Keratinocyte (primary cell): ENCODE measurements at regions not wholly inside any gene's neighbourhood (a gene's known extent, or its start where the extent isn't known, plus 50 kb on each side); places are given as distances from the start of the nearest gene placed in this dataset.

Experiments
- EZH2 ChIP-seq: IDR thresholded peaks from one replicate; pipeline ENCODE4 v1.6.1; 2012; ENCODE audit warnings: inconsistent platforms, mild to moderate bottlenecking, low read length, moderate library complexity
- TF ChIP-seq, protein P1 (sequence below), 3 experiments: IDR thresholded peaks in 1 of 3; conservative IDR thresholded peaks in 1 of 3; optimal IDR thresholded peaks in 1 of 3; 2 replicates in 2 of 3; 3 replicates in 1 of 3; pipeline versions ENCODE3 to v1.5.1; 2011; ENCODE audit warnings: low read length in 3 of 3, mild to moderate bottlenecking in 3 of 3, moderate library complexity in 2 of 3, control low read depth in 1 of 3, inconsistent platforms in 1 of 3; ENCODE audit not compliant: insufficient read depth in 2 of 3; ENCODE audit errors: extremely low read depth in 1 of 3

DNA sequence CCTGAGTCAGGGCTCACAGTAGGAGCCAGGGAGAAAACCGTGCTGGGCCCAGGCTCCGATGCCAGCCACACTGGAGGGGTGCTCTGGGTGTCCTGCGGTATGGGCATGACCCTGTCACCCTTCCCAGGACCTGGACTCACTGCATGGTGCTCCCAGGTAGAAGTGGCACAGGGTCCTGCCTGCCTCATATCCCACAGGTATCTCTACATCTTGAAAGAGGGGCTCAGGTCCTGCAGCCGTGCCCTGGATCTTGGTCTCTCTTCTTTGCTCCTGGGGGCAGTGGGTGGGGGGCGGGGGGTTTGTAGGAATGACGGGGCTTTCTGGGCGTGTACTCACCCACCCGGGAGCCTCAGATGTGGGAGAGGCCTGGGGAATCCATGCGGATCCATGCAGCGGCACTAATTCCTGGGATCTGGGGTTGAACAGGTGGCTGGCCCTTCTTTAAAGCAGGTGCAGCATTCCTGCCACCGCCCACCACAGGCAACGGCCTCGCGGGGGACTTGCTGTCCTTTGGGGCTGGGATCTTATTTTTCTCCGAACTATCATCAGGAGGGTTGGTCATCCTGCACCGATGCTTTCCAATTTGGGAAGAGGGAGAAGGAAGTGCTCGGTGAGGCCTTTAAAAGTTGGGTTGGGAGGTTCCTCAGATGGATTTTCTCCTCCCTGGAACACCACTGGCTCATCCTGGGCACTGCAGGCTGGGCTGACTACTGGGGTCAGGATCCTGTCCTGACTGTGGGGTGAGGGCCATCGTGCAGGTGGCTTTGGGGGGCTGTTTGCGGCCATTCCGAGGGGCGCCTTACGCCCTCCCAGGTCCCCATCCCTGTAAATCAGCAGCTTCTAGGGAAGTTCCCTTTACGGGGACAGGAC is 886.4 kb downstream of the BRD1 start:
- TF ChIP-seq, protein P1, sequence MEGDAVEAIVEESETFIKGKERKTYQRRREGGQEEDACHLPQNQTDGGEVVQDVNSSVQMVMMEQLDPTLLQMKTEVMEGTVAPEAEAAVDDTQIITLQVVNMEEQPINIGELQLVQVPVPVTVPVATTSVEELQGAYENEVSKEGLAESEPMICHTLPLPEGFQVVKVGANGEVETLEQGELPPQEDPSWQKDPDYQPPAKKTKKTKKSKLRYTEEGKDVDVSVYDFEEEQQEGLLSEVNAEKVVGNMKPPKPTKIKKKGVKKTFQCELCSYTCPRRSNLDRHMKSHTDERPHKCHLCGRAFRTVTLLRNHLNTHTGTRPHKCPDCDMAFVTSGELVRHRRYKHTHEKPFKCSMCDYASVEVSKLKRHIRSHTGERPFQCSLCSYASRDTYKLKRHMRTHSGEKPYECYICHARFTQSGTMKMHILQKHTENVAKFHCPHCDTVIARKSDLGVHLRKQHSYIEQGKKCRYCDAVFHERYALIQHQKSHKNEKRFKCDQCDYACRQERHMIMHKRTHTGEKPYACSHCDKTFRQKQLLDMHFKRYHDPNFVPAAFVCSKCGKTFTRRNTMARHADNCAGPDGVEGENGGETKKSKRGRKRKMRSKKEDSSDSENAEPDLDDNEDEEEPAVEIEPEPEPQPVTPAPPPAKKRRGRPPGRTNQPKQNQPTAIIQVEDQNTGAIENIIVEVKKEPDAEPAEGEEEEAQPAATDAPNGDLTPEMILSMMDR (optimal IDR thresholded peaks at IDR 0.05 in 1 of 3, IDR thresholded peaks at IDR 0.05 in 1 of 3, conservative IDR thresholded peaks at IDR 0.05 in 1 of 3; ENCODE audit: extremely low read depth in 1 of 3, insufficient read depth in 2 of 3, low read length in 3 of 3): no peak
- TF ChIP-seq EZH2: no peak
